Smooth muscle cell (in vitro differentiated cells): ENCODE measurements at regions not wholly inside any gene's neighbourhood (a gene's known extent, or its start where the extent isn't known, plus 50 kb on each side); places are given as distances from the start of the nearest gene placed in this dataset.

Experiments used
- DNase-seq: peaks from one replicate; lab custom pipeline; 2025; ENCODE audit not compliant: unreplicated experiment; lab: John Stamatoyannopoulos, UW
- H2AFZ ChIP-seq: fragments of 200-600 bp; sonication (generic); 2 replicates; pipeline ENCODE4 v1.6.0; 2016; ENCODE audit warnings: antibody characterized with exemption, low read depth, mild to moderate bottlenecking
- H3F3A ChIP-seq: fragments of 200-600 bp; sonication (generic); 2 replicates; pipeline ENCODE4 v1.6.0; 2017; ENCODE audit warnings: antibody characterized with exemption, low read depth
- H3K27ac ChIP-seq: fragments of 200-600 bp; sonication (generic); 2 replicates; pipeline ENCODE4 v1.5.1; 2016; ENCODE audit warnings: low read depth, mild to moderate bottlenecking
- H3K27me3 ChIP-seq: fragments of 200-600 bp; sonication (generic); 2 replicates; pipeline ENCODE4 v1.6.1; 2016; ENCODE audit warnings: low read depth, mild to moderate bottlenecking
- H3K36me3 ChIP-seq: fragments of 200-600 bp; sonication (generic); 2 replicates; pipeline ENCODE4 v1.5.1; 2016; ENCODE audit warnings: low read depth
- H3K4me1 ChIP-seq: fragments of 200-600 bp; sonication (generic); 2 replicates; pipeline ENCODE4 v1.5.1; 2016; ENCODE audit warnings: low read depth
- H3K4me2 ChIP-seq: fragments of 200-600 bp; sonication (generic); 2 replicates; pipeline ENCODE4 v1.6.0; 2016; ENCODE audit warnings: mild to moderate bottlenecking
- H3K4me3 ChIP-seq: fragments of 200-600 bp; sonication (generic); 2 replicates; pipeline ENCODE4 v1.5.1; 2016; ENCODE audit warnings: mild to moderate bottlenecking
- H3K79me2 ChIP-seq: fragments of 200-600 bp; sonication (generic); 2 replicates; pipeline ENCODE4 v1.6.0; 2016; ENCODE audit warnings: low read depth, mild to moderate bottlenecking
- H3K9ac ChIP-seq: fragments of 200-600 bp; sonication (generic); 2 replicates; pipeline ENCODE4 v1.6.0; 2016; ENCODE audit warnings: low read depth
- H3K9me3 ChIP-seq: fragments of 200-600 bp; sonication (generic); replicated peaks from 2 replicates; pipeline ENCODE4 v1.5.1; 2016; ENCODE audit warnings: low read depth
- H4K20me1 ChIP-seq: fragments of 200-600 bp; sonication (generic); 2 replicates; pipeline ENCODE4 v1.6.0; 2016; ENCODE audit warnings: low read depth
- WGBS: methylation state at CpG from one replicate; pipeline ENCODE4 v1.1.7; 2016; ENCODE audit warnings: low lambda C conversion rate; 5-methylcytosine and 5-hydroxymethylcytosine counted together
- TF ChIP-seq, protein P1 (sequence below): fragments of 200-600 bp; sonication (generic); IDR thresholded peaks from 2 replicates; pipeline ENCODE4 v1.5.1; 2017; ENCODE audit warnings: borderline replicate concordance, mild to moderate bottlenecking, antibody characterized with exemption; ENCODE audit not compliant: insufficient read depth, poor library complexity, severe bottlenecking

DNA sequence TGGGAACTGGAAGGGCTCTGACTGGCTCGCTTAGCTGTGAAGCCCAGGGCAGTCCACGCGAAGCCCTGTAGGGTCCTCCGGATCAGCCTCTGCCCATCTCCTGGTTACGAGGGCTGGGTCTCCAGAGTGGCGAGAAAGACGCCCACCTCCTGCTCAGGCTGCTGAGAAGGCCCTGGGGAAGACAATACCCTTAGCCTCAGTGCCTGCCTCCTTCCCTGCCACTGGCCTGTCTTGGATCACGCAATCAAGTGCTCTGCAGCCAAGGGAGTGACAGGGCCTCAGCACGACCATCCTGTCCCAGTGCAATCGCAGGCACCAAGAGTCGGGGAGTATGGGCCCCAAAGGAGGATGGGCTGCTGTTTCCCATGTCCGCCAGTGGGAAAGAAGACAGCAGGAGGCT is 165.7 kb upstream of the GLI2 start:
- H3K4me1 ChIP-seq, result peaks cover under 1% of the 10 kb centered on the region
- H3K27ac ChIP-seq, result no peak overlapping the region
- H2AFZ ChIP-seq, result no peak overlapping the region
- WGBS, result 93% methylated on average over 10 of the region's 12 CpGs
- H3K36me3 ChIP-seq, result no peaks in the 10 kb centered on the region
- H3F3A ChIP-seq, result no peaks in the 10 kb centered on the region
- H3K4me3 ChIP-seq, result no peak overlapping the region
- no peak overlapping the region for H3K4me2 ChIP-seq
- H4K20me1 ChIP-seq, result no peaks in the 10 kb centered on the region
- TF ChIP-seq, protein P1, sequence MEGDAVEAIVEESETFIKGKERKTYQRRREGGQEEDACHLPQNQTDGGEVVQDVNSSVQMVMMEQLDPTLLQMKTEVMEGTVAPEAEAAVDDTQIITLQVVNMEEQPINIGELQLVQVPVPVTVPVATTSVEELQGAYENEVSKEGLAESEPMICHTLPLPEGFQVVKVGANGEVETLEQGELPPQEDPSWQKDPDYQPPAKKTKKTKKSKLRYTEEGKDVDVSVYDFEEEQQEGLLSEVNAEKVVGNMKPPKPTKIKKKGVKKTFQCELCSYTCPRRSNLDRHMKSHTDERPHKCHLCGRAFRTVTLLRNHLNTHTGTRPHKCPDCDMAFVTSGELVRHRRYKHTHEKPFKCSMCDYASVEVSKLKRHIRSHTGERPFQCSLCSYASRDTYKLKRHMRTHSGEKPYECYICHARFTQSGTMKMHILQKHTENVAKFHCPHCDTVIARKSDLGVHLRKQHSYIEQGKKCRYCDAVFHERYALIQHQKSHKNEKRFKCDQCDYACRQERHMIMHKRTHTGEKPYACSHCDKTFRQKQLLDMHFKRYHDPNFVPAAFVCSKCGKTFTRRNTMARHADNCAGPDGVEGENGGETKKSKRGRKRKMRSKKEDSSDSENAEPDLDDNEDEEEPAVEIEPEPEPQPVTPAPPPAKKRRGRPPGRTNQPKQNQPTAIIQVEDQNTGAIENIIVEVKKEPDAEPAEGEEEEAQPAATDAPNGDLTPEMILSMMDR, result no peak
- no peak overlapping the region for H3K9ac ChIP-seq
- H3K9me3 ChIP-seq, result no peaks in the 10 kb centered on the region
- no peaks in the 10 kb centered on the region for H3K79me2 ChIP-seq
- H3K27me3 ChIP-seq, result peaks cover 34% of the 10 kb centered on the region
- no peak for DNase-seq

DNA sequence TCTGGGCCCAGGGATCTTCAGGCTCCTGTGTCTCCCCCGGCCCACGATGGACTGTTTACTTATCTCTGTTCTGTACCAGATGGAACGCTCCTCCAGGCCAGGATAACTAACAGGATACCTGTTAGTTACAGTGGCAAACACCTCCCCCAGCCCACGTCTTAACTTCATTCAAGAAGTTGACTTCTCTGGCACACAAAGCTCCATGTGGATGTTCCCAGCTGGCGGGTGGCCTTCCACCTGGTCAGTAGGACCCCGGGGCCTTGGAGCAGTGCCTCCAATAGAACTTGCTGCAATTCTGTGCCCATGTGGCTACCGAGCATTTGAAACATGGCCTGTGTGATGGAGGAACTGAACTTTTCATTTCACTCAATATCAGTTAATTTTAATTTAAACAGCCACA is 165.1 kb upstream of the GLI2 start:
- Histone ChIP-seq H2AFZ (no peak overlapping the region), H3K36me3 (no peaks in the 10 kb centered on the region), H3K9ac (no peak overlapping the region), H3K79me2 (no peaks in the 10 kb centered on the region), H4K20me1 (no peaks in the 10 kb centered on the region), H3K4me2 (no peak overlapping the region), H3F3A (no peaks in the 10 kb centered on the region), H3K4me1 (peaks cover 4% of the 10 kb centered on the region), H3K9me3 (no peaks in the 10 kb centered on the region), H3K27ac (no peak overlapping the region), H3K4me3 (no peak overlapping the region), H3K27me3 (peaks cover 38% of the 10 kb centered on the region)
- WGBS, result 91% methylated on average over 7 of the region's 7 CpGs
- DNase-seq, result no peak
- TF ChIP-seq, protein P1, result no peak

DNA sequence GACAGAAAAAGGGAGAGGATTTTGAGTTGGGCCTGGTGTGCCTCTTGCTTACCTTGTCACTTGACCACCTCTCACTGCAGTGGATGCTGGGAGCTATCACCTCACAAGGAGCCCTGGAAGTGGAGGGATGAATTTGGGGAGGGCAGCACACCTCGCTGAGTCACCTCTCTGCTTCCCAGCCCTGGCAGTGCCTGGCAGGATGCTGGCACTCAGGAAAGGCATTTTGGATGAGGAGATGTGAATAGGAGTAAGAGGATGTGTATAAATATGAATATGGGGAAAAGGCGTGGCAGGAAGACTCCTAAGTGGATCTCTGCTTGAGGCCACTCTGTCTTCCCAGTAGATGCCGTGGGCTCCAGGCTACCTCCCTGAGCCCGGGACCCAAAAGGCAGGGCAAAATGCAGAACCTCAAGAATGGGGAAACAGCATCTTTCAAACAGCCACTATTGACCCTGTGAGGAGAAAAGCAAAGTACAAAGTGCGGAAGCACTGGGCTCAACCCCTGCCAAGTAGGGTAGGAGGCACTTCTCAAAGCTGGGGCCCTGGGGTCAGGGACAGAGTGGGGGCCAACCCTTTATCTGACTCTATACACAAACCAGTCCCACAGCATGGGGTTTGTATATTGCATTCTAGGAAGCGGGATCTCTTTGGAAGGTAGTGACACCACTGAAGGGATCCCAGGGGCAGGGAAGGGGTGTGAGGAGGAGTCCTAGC is 164.5 kb upstream of the GLI2 start:
- TF ChIP-seq, protein P1, result no peak
- no peaks in the 10 kb centered on the region for H3K9me3 ChIP-seq
- no peaks in the 10 kb centered on the region for H3K36me3 ChIP-seq
- DNase-seq, result no peak
- no peak overlapping the region for H3K9ac ChIP-seq
- H4K20me1 ChIP-seq, result no peaks in the 10 kb centered on the region
- H3K79me2 ChIP-seq, result no peaks in the 10 kb centered on the region
- H3K4me3 ChIP-seq, result no peak overlapping the region
- H3K4me2 ChIP-seq, result no peak overlapping the region
- H3F3A ChIP-seq, result no peaks in the 10 kb centered on the region
- 90% methylated on average over 6 of the region's 6 CpGs for WGBS
- peaks cover 4% of the 10 kb centered on the region for H3K4me1 ChIP-seq
- H3K27ac ChIP-seq, result no peak overlapping the region
- no peak overlapping the region for H2AFZ ChIP-seq
- peaks cover 44% of the 10 kb centered on the region for H3K27me3 ChIP-seq

DNA sequence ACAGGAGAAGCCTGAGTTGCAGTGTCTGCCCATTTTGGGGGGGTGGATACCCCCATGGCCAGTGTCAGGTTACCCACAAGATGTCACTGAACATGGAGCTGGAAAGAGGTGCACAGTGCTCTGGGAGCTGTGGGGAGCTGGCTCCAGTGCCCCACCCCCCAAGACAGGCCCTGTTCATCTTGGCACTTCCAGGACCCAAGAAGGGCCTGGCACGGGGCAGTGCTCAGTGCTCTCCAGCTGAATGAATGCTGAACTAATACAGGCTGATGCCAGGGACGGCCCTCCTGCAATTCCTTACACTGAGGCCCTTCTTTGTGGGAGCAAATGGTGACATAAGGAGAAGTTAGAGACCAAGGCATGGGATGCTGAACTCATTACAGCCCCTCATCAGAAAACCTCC is 163.4 kb upstream of the GLI2 start:
- no peak for DNase-seq
- Histone ChIP-seq H3K27me3 (peaks cover 53% of the 10 kb centered on the region), H3F3A (no peaks in the 10 kb centered on the region), H3K4me3 (no peak overlapping the region), H3K36me3 (no peaks in the 10 kb centered on the region), H2AFZ (no peak overlapping the region), H3K4me2 (no peak overlapping the region), H3K4me1 (peaks cover 4% of the 10 kb centered on the region), H3K27ac (no peak overlapping the region), H3K9ac (no peak overlapping the region), H3K79me2 (no peaks in the 10 kb centered on the region), H3K9me3 (no peaks in the 10 kb centered on the region), H4K20me1 (no peaks in the 10 kb centered on the region)
- TF ChIP-seq, protein P1, result no peak
- 79% methylated on average over 2 of the region's 2 CpGs for WGBS
